ENCODE measurements at regions not wholly inside any gene's neighbourhood (a gene's known extent, or its start where the extent isn't known, plus 50 kb on each side); places are given as distances from the start of the nearest gene placed in this dataset.

GRCh38 chr2:49404108-49404507, 249.8 kb upstream of the FSHR start:
- Histone ChIP-seq H3K27ac (ENCODE audit: low read depth in 1 of 2, low read length in 2 of 2) (no peak overlapping the region), H3K4me1 (ENCODE audit: control insufficient read depth in 1 of 2, insufficient read depth in 2 of 2, low read length in 2 of 2) (no peaks in the 10 kb centered on the region), H2AFZ (ENCODE audit: insufficient read depth, low read depth, low read length, poor library complexity, severe bottlenecking) (no peak overlapping the region), H4K20me1 (ENCODE audit: insufficient read depth, low read length) (no peaks in the 10 kb centered on the region), H3K27me3 (ENCODE audit: control insufficient read depth in 2 of 2, insufficient read depth in 2 of 2, low read length in 2 of 2) (no peaks in the 10 kb centered on the region), H3K9me3 (replicated peaks in 1 of 2; ENCODE audit: control insufficient read depth in 1 of 2, insufficient read depth in 1 of 2, low read length in 2 of 2) (no peaks in the 10 kb centered on the region), H3K36me3 (replicated peaks in 1 of 2; ENCODE audit: control insufficient read depth in 1 of 2, insufficient read depth in 2 of 2, low read length in 2 of 2) (no peaks in the 10 kb centered on the region), H3K9ac (ENCODE audit: insufficient read depth, low read length, poor library complexity, severe bottlenecking) (no peak overlapping the region), H3K79me2 (ENCODE audit: insufficient read depth, low read length) (no peaks in the 10 kb centered on the region), H3K4me3 (replicated peaks in 1 of 3; ENCODE audit: low read depth in 2 of 3, low read length in 3 of 3) (no peak overlapping the region), H3K4me2 (replicated peaks; ENCODE audit: extremely low read depth, low read length, poor library complexity, severe bottlenecking) (no peak overlapping the region)
- no peaks in the 10 kb centered on the region for H3K27me3 Mint-ChIP-seq (ENCODE audit: low read depth in 3 of 3)
- no CpG with 5 or more reads among the region's 4 CpGs for WGBS (ENCODE audit: insufficient coverage)
- DNase-seq, result no peak
- no peaks in the 10 kb centered on the region for H3K36me3 Mint-ChIP-seq
- TF ChIP-seq, protein P1, sequence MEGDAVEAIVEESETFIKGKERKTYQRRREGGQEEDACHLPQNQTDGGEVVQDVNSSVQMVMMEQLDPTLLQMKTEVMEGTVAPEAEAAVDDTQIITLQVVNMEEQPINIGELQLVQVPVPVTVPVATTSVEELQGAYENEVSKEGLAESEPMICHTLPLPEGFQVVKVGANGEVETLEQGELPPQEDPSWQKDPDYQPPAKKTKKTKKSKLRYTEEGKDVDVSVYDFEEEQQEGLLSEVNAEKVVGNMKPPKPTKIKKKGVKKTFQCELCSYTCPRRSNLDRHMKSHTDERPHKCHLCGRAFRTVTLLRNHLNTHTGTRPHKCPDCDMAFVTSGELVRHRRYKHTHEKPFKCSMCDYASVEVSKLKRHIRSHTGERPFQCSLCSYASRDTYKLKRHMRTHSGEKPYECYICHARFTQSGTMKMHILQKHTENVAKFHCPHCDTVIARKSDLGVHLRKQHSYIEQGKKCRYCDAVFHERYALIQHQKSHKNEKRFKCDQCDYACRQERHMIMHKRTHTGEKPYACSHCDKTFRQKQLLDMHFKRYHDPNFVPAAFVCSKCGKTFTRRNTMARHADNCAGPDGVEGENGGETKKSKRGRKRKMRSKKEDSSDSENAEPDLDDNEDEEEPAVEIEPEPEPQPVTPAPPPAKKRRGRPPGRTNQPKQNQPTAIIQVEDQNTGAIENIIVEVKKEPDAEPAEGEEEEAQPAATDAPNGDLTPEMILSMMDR (IDR thresholded peaks at IDR 0.05), result no peak
- H3K9me3 Mint-ChIP-seq, result peaks cover 0 to 6% (median 2%) of the 10 kb centered on the region in 7 donors
- no peaks in the 10 kb centered on the region for H3K4me1 Mint-ChIP-seq
- H3K27ac Mint-ChIP-seq, result no peak overlapping the region
- intact Hi-C loops (cut with micrococcal nuclease), result no loop called here
- no peak overlapping the region for H3K4me3 Mint-ChIP-seq

GRCh38 chr2:49403637-49404036, 249.3 kb upstream of the FSHR start:
- no peak overlapping the region for H3K27ac Mint-ChIP-seq
- H3K4me3 Mint-ChIP-seq, result no peak overlapping the region
- Histone ChIP-seq H3K9ac (ENCODE audit: insufficient read depth, low read length, poor library complexity, severe bottlenecking) (no peak overlapping the region), H3K4me2 (replicated peaks; ENCODE audit: extremely low read depth, low read length, poor library complexity, severe bottlenecking) (no peak overlapping the region), H3K36me3 (replicated peaks in 1 of 2; ENCODE audit: control insufficient read depth in 1 of 2, insufficient read depth in 2 of 2, low read length in 2 of 2) (no peaks in the 10 kb centered on the region), H3K27ac (ENCODE audit: low read depth in 1 of 2, low read length in 2 of 2) (no peak overlapping the region), H3K4me3 (replicated peaks in 1 of 3; ENCODE audit: low read depth in 2 of 3, low read length in 3 of 3) (no peak overlapping the region), H3K79me2 (ENCODE audit: insufficient read depth, low read length) (no peaks in the 10 kb centered on the region), H3K27me3 (ENCODE audit: control insufficient read depth in 2 of 2, insufficient read depth in 2 of 2, low read length in 2 of 2) (no peaks in the 10 kb centered on the region), H3K4me1 (ENCODE audit: control insufficient read depth in 1 of 2, insufficient read depth in 2 of 2, low read length in 2 of 2) (no peaks in the 10 kb centered on the region), H2AFZ (ENCODE audit: insufficient read depth, low read depth, low read length, poor library complexity, severe bottlenecking) (no peak overlapping the region), H3K9me3 (replicated peaks in 1 of 2; ENCODE audit: control insufficient read depth in 1 of 2, insufficient read depth in 1 of 2, low read length in 2 of 2) (no peaks in the 10 kb centered on the region), H4K20me1 (ENCODE audit: insufficient read depth, low read length) (no peaks in the 10 kb centered on the region)
- no peaks in the 10 kb centered on the region for H3K4me1 Mint-ChIP-seq
- no peak for DNase-seq
- intact Hi-C loops (cut with micrococcal nuclease), result no loop called here
- WGBS (ENCODE audit: insufficient coverage), result no CpG with 5 or more reads among the region's 2 CpGs
- H3K27me3 Mint-ChIP-seq (ENCODE audit: low read depth in 3 of 3), result no peaks in the 10 kb centered on the region
- H3K36me3 Mint-ChIP-seq, result no peaks in the 10 kb centered on the region
- peaks cover 0 to 6% (median 0%) of the 10 kb centered on the region in 7 donors for H3K9me3 Mint-ChIP-seq
- TF ChIP-seq, protein P1 (IDR thresholded peaks at IDR 0.05), result no peak

All from CD14-positive monocyte (primary cell).